Keratinocyte (primary cell): ENCODE measurements at regions not wholly inside any gene's neighbourhood (a gene's known extent, or its start where the extent isn't known, plus 50 kb on each side); places are given as distances from the start of the nearest gene placed in this dataset.

ENCODE experiments used
- DNase-seq: peaks from one replicate; pipeline ENCODE4 v3.0.0-alpha.2; 2011; ENCODE audit warnings: low read depth, missing footprints, low spot score
- FAIRE-seq: peaks from 2 replicates; lab custom pipeline; 2011; peaks lifted over from hg19 to GRCh38; lab: Jason Lieb, UNC
- H2AFZ ChIP-seq: 2 replicates; pipeline ENCODE4 v1.6.0; 2012; ENCODE audit warnings: low read length, control low read depth, inconsistent platforms; ENCODE audit not compliant: control insufficient read depth
- H3K27ac ChIP-seq: 2 replicates; pipeline ENCODE4 v1.5.1; 2011; ENCODE audit warnings: low read length; ENCODE audit not compliant: control insufficient read depth, insufficient read depth
- H3K27me3 ChIP-seq: 3 replicates; pipeline ENCODE4 v1.6.0; 2011; ENCODE audit warnings: low read length; ENCODE audit not compliant: control insufficient read depth, insufficient read depth; ENCODE audit errors: extremely low read depth
- H3K36me3 ChIP-seq, 2 experiments: 2 replicates in 1 of 2; 3 replicates in 1 of 2; pipeline ENCODE4 v1.5.1; 2011; ENCODE audit warnings: low read length in 2 of 2, mild to moderate bottlenecking in 1 of 2; ENCODE audit not compliant: control insufficient read depth in 2 of 2, insufficient read depth in 2 of 2; ENCODE audit errors: extremely low read depth in 1 of 2
- H3K4me1 ChIP-seq: 3 replicates; pipeline ENCODE4 v1.5.1; 2011; ENCODE audit warnings: low read length; ENCODE audit not compliant: control insufficient read depth, insufficient read depth; ENCODE audit errors: extremely low read depth
- H3K4me2 ChIP-seq: 3 replicates; pipeline ENCODE4 v1.6.0; 2011; ENCODE audit warnings: low read depth, low read length; ENCODE audit not compliant: control insufficient read depth, insufficient read depth; ENCODE audit errors: extremely low read depth
- H3K4me3 ChIP-seq, 3 experiments: fragments of 200-600 bp in 1 of 3; sonication (generic) in 1 of 3; 2 replicates in 2 of 3; 3 replicates in 1 of 3; pipeline ENCODE4 v1.5.1; 2011 to 2016; ENCODE audit warnings: low read length in 3 of 3, mild to moderate bottlenecking in 3 of 3, control low read depth in 2 of 3, inconsistent platforms in 1 of 3, low read depth in 1 of 3, mixed read lengths in 1 of 3, mixed run types in 1 of 3, moderate library complexity in 1 of 3; ENCODE audit not compliant: control insufficient read depth in 2 of 3, insufficient read depth in 2 of 3; ENCODE audit errors: extremely low read depth in 1 of 3
- H3K79me2 ChIP-seq: 2 replicates; pipeline ENCODE4 v1.6.0; 2012; ENCODE audit warnings: low read length; ENCODE audit not compliant: control insufficient read depth, insufficient read depth
- H3K9ac ChIP-seq: 3 replicates; pipeline ENCODE4 v1.6.0; 2011; ENCODE audit warnings: low read length; ENCODE audit not compliant: control insufficient read depth, insufficient read depth; ENCODE audit errors: extremely low read depth
- H3K9me1 ChIP-seq: 3 replicates; pipeline ENCODE4 v1.6.0; 2011; ENCODE audit warnings: low read length; ENCODE audit not compliant: control insufficient read depth, insufficient read depth; ENCODE audit errors: extremely low read depth
- H3K9me3 ChIP-seq: 2 replicates; pipeline ENCODE4 v1.5.1; 2012; ENCODE audit warnings: low read depth, low read length; ENCODE audit not compliant: control insufficient read depth
- H4K20me1 ChIP-seq: 3 replicates; pipeline ENCODE4 v1.6.0; 2011; ENCODE audit warnings: low read length; ENCODE audit not compliant: control insufficient read depth, insufficient read depth; ENCODE audit errors: extremely low read depth
- EZH2 ChIP-seq: IDR thresholded peaks from one replicate; pipeline ENCODE4 v1.6.1; 2012; ENCODE audit warnings: inconsistent platforms, mild to moderate bottlenecking, low read length, moderate library complexity
- dilution Hi-C: fragments of 300-500 bp; cut with MboI; formaldehyde crosslinking; loops from one replicate; pipeline ENCODE4 v1.7.0; 2020; ENCODE audit warnings: low sequenced_read_pairs; ENCODE audit not compliant: extremely low pct_ligation_motif_present
- TF ChIP-seq, protein P1 (sequence below), 3 experiments: IDR thresholded peaks in 1 of 3; conservative IDR thresholded peaks in 1 of 3; optimal IDR thresholded peaks in 1 of 3; 2 replicates in 2 of 3; 3 replicates in 1 of 3; pipeline versions ENCODE3 to v1.5.1; 2011; ENCODE audit warnings: low read length in 3 of 3, mild to moderate bottlenecking in 3 of 3, moderate library complexity in 2 of 3, control low read depth in 1 of 3, inconsistent platforms in 1 of 3; ENCODE audit not compliant: insufficient read depth in 2 of 3; ENCODE audit errors: extremely low read depth in 1 of 3

DNA sequence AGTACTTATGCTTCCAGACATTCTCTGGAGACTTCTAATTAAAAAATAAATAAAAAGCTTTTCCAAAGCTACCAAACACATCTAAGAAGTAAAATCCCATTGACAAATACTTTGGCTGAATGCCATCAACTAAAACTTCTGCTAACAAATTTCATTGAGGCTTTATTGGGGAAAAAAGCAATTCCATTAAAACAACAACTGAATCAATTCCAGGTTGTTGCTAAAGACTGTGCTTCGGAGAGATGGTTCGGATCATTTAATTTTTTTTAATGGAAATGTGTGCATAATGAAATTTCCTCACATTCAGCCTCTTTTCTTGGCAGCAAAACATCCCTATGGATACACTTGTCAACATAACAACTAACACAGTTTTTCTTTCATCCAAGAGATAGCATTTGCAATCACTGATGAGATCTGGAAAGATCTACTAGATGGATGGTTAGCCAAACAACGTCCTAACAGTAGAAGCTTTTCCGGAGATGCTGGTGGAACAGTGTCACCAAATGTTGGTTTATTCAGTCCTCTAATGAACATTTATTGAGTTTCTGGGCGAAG is 446.1 kb upstream of the FAM98A start:
- no peaks in the 10 kb centered on the region for H3K4me1 ChIP-seq
- no peaks in the 10 kb centered on the region for H3K36me3 ChIP-seq
- dilution Hi-C loops = no loop called here
- TF ChIP-seq, protein P1, sequence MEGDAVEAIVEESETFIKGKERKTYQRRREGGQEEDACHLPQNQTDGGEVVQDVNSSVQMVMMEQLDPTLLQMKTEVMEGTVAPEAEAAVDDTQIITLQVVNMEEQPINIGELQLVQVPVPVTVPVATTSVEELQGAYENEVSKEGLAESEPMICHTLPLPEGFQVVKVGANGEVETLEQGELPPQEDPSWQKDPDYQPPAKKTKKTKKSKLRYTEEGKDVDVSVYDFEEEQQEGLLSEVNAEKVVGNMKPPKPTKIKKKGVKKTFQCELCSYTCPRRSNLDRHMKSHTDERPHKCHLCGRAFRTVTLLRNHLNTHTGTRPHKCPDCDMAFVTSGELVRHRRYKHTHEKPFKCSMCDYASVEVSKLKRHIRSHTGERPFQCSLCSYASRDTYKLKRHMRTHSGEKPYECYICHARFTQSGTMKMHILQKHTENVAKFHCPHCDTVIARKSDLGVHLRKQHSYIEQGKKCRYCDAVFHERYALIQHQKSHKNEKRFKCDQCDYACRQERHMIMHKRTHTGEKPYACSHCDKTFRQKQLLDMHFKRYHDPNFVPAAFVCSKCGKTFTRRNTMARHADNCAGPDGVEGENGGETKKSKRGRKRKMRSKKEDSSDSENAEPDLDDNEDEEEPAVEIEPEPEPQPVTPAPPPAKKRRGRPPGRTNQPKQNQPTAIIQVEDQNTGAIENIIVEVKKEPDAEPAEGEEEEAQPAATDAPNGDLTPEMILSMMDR (optimal IDR thresholded peaks at IDR 0.05 in 1 of 3, IDR thresholded peaks at IDR 0.05 in 1 of 3, conservative IDR thresholded peaks at IDR 0.05 in 1 of 3; ENCODE audit: extremely low read depth in 1 of 3, insufficient read depth in 2 of 3, low read length in 3 of 3) = no peak
- TF ChIP-seq EZH2 = no peak
- no peak overlapping the region for H3K4me2 ChIP-seq
- no peak for FAIRE-seq
- H4K20me1 ChIP-seq = no peaks in the 10 kb centered on the region
- no peak overlapping the region for H3K27ac ChIP-seq
- H2AFZ ChIP-seq = no peak overlapping the region
- H3K9me1 ChIP-seq = no peaks in the 10 kb centered on the region
- no peaks in the 10 kb centered on the region for H3K9me3 ChIP-seq
- no peak overlapping the region for H3K9ac ChIP-seq
- H3K27me3 ChIP-seq = no peaks in the 10 kb centered on the region
- H3K79me2 ChIP-seq = no peaks in the 10 kb centered on the region
- no peak overlapping the region for H3K4me3 ChIP-seq
- DNase-seq = no peak

DNA sequence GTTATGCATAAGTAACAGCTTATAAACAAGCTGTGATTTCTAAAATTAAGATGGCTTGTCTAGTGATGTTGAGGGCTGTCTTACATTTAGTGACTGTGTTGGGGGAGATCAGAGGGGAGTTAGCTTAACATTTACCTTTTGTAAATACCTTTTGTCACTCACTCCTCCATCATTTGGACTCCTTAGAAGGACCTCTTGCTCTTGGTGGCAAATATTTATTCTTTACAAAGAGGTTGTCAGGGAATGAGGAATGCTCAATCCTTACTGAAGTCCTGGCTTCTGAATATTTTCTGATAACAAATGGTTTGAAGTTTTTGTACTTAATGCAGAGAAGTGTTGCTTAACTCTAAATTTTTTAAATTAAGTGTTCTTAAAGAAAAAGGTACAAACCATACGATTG is 438.8 kb upstream of the FAM98A start:
- no peaks in the 10 kb centered on the region for H3K9me1 ChIP-seq
- DNase-seq (no peak), FAIRE-seq (no peak)
- TF ChIP-seq, protein P1 (optimal IDR thresholded peaks at IDR 0.05 in 1 of 3, IDR thresholded peaks at IDR 0.05 in 1 of 3, conservative IDR thresholded peaks at IDR 0.05 in 1 of 3; ENCODE audit: extremely low read depth in 1 of 3, insufficient read depth in 2 of 3, low read length in 3 of 3) = no peak
- no peak for TF ChIP-seq EZH2
- no peak overlapping the region for H3K4me2 ChIP-seq
- dilution Hi-C loops = no loop called here
- H3K4me1 ChIP-seq = no peaks in the 10 kb centered on the region
- no peak overlapping the region for H3K9ac ChIP-seq
- no peak overlapping the region for H2AFZ ChIP-seq
- no peaks in the 10 kb centered on the region for H4K20me1 ChIP-seq
- no peak overlapping the region for H3K27ac ChIP-seq
- H3K9me3 ChIP-seq = no peaks in the 10 kb centered on the region
- no peaks in the 10 kb centered on the region for H3K36me3 ChIP-seq
- no peaks in the 10 kb centered on the region for H3K27me3 ChIP-seq
- no peaks in the 10 kb centered on the region for H3K79me2 ChIP-seq
- H3K4me3 ChIP-seq = no peak overlapping the region
